IMR-90 (cell line): ENCODE measurements at regions not wholly inside any gene's neighbourhood (a gene's known extent, or its start where the extent isn't known, plus 50 kb on each side); places are given as distances from the start of the nearest gene placed in this dataset.

ENCODE experiments used
- ATAC-seq: fragments of 200-7000 bp; cut with Tn5 transposase; 2 replicates; pipeline ENCODE4 v1.9.1; 2020; ENCODE audit warnings: low read depth, mild to moderate bottlenecking, moderate library complexity
- BruUV-seq: library from RNA; stranded (reverse); fragments of 400-500 nt; replicated peaks from 2 replicates; lab custom pipeline; 2021; lab: Mats Ljungman, UMichigan
- CTCF ChIA-PET: fragments of 300-600 bp; formaldehyde crosslinking; extraction: SDS; loops from one replicate; lab custom pipeline; 2021; ENCODE audit warnings: antibody characterized with exemption; lab: Yijun Ruan, JAX
- POLR2A ChIA-PET: fragments of 300-600 bp; sonication (Branson Sonifier 250); formaldehyde crosslinking; loops from one replicate; lab custom pipeline; 2022; ENCODE audit warnings: antibody characterized with exemption; ENCODE audit not compliant: unreplicated experiment; lab: Charles Lee
- DNase-seq: peaks from one replicate; pipeline ENCODE4 v3.0.0; 2013
- H2AFZ ChIP-seq: replicated peaks from 2 replicates; pipeline ENCODE3; 2013; ENCODE audit warnings: low read length, mild to moderate bottlenecking; ENCODE audit not compliant: poor library complexity
- H2AK5ac ChIP-seq: 2 replicates; pipeline ENCODE4 v1.6.1; 2013; ENCODE audit warnings: low read depth, low read length, inconsistent platforms
- H2AK9ac ChIP-seq: replicated peaks from 2 replicates; pipeline ENCODE3; 2013; ENCODE audit warnings: mild to moderate bottlenecking, low read depth, low read length, moderate library complexity; ENCODE audit not compliant: poor library complexity
- H2BK120ac ChIP-seq: 2 replicates; pipeline ENCODE4 v1.6.1; 2013; ENCODE audit warnings: low read depth, low read length, inconsistent platforms
- H2BK15ac ChIP-seq: 3 replicates; pipeline ENCODE4 v1.6.1; 2013; ENCODE audit warnings: low read depth, low read length, inconsistent platforms
- H2BK20ac ChIP-seq: 2 replicates; pipeline ENCODE4 v1.6.1; 2013; ENCODE audit warnings: low read depth, mild to moderate bottlenecking, inconsistent platforms, low read length, moderate library complexity
- H2BK5ac ChIP-seq: 2 replicates; pipeline ENCODE4 v1.6.1; 2013; ENCODE audit warnings: mild to moderate bottlenecking, low read depth, low read length, inconsistent platforms; ENCODE audit not compliant: poor library complexity, severe bottlenecking
- H3K14ac ChIP-seq: replicated peaks from 2 replicates; pipeline ENCODE4 v1.6.1; 2013; ENCODE audit warnings: low read depth, low read length, inconsistent platforms
- H3K18ac ChIP-seq: 2 replicates; pipeline ENCODE4 v1.6.1; 2013; ENCODE audit warnings: low read depth, low read length, control low read depth
- H3K23ac ChIP-seq: 2 replicates; pipeline ENCODE4 v1.6.1; 2013; ENCODE audit warnings: low read depth, low read length, inconsistent platforms
- H3K27ac ChIP-seq: 2 replicates; pipeline ENCODE4 v1.5.1; 2013; ENCODE audit warnings: mild to moderate bottlenecking, control low read depth, low read length; ENCODE audit not compliant: insufficient read depth
- H3K27me3 ChIP-seq: 2 replicates; pipeline ENCODE4 v1.6.1; 2013; ENCODE audit warnings: low read length; ENCODE audit not compliant: control insufficient read depth, insufficient read depth
- H3K36me3 ChIP-seq: 2 replicates; pipeline ENCODE4 v1.6.1; 2013; ENCODE audit warnings: low read length, mixed read lengths; ENCODE audit not compliant: control insufficient read depth, insufficient read depth
- H3K4ac ChIP-seq: 2 replicates; pipeline ENCODE4 v1.6.1; 2013; ENCODE audit warnings: low read depth, low read length, inconsistent platforms
- H3K4me1 ChIP-seq: 2 replicates; pipeline ENCODE4 v1.6.1; 2013; ENCODE audit warnings: low read length, mixed read lengths; ENCODE audit not compliant: control insufficient read depth, insufficient read depth
- H3K4me2 ChIP-seq: 2 replicates; pipeline ENCODE4 v1.6.1; 2013; ENCODE audit warnings: low read depth, mild to moderate bottlenecking, control low read depth, low read length, moderate library complexity
- H3K4me3 ChIP-seq: 2 replicates; pipeline ENCODE4 v1.5.1; 2013; ENCODE audit warnings: low read depth, mild to moderate bottlenecking, control low read depth, low read length, moderate library complexity; ENCODE audit not compliant: insufficient read depth
- H3K56ac ChIP-seq: 2 replicates; pipeline ENCODE4 v1.6.1; 2013; ENCODE audit warnings: low read length, inconsistent platforms; ENCODE audit not compliant: insufficient read depth; ENCODE audit errors: extremely low read depth
- H3K79me1 ChIP-seq, 2 experiments: 2 replicates each; pipeline ENCODE4 v1.6.1; 2013; ENCODE audit warnings: low read length in 2 of 2, inconsistent platforms in 1 of 2, low read depth in 1 of 2
- H3K9ac ChIP-seq: 2 replicates; pipeline ENCODE4 v1.6.1; 2013; ENCODE audit warnings: low read depth, low read length, control low read depth
- H3K9me1 ChIP-seq: 2 replicates; pipeline ENCODE4 v1.6.1; 2013; ENCODE audit warnings: low read length, inconsistent platforms; ENCODE audit not compliant: insufficient read depth
- H3K9me3 ChIP-seq: 2 replicates; pipeline ENCODE4 v1.6.1; 2013; ENCODE audit warnings: low read length; ENCODE audit not compliant: control insufficient read depth, insufficient read depth
- H4K20me1 ChIP-seq: 2 replicates; pipeline ENCODE4 v1.6.1; 2013; ENCODE audit warnings: low read length, inconsistent platforms; ENCODE audit not compliant: insufficient read depth
- H4K5ac ChIP-seq: 2 replicates; pipeline ENCODE4 v1.6.1; 2013; ENCODE audit warnings: mild to moderate bottlenecking, low read depth, low read length, control low read depth
- H4K8ac ChIP-seq, 2 experiments: 2 replicates each; pipeline ENCODE4 v1.6.1; 2013; ENCODE audit warnings: low read depth in 2 of 2, low read length in 2 of 2, control low read depth in 1 of 2, inconsistent platforms in 1 of 2
- H4K91ac ChIP-seq: 2 replicates; pipeline ENCODE4 v1.6.1; 2013; ENCODE audit warnings: low read depth, low read length, inconsistent platforms; ENCODE audit not compliant: insufficient read depth
- BHLHE40 ChIP-seq: fragments of 150-350 bp; IDR thresholded peaks from 2 replicates; pipeline ENCODE4 v1.6.1; 2016; ENCODE audit warnings: mild to moderate bottlenecking, low read depth, low read length
- CEBPB ChIP-seq: IDR thresholded peaks from 2 replicates; pipeline ENCODE4 v1.6.1; 2012; ENCODE audit warnings: low read depth, low read length, improper control_type of control experiment
- CHD1 ChIP-seq: IDR thresholded peaks from 2 replicates; pipeline ENCODE4 v1.6.1; 2012; ENCODE audit warnings: low read depth, low read length, improper control_type of control experiment
- CTCF ChIP-seq: conservative IDR thresholded peaks from 2 replicates; pipeline ENCODE4 v1.5.1; 2012; ENCODE audit warnings: mild to moderate bottlenecking, low read depth, low read length, improper control_type of control experiment
- ELK1 ChIP-seq: fragments of 150-350 bp; IDR thresholded peaks from 2 replicates; pipeline ENCODE4 v1.6.1; 2016; ENCODE audit warnings: low read depth, mild to moderate bottlenecking, low read length, moderate library complexity, borderline replicate concordance
- FOS ChIP-seq: fragments of 150-350 bp; IDR thresholded peaks from 2 replicates; pipeline ENCODE4 v1.6.1; 2016; ENCODE audit warnings: low read depth, low read length
- MAFK ChIP-seq: IDR thresholded peaks from 2 replicates; pipeline ENCODE4 v1.6.1; 2012; ENCODE audit warnings: low read depth, low read length, improper control_type of control experiment
- MAZ ChIP-seq: IDR thresholded peaks from 2 replicates; pipeline ENCODE4 v1.6.1; 2012; ENCODE audit warnings: low read depth, mild to moderate bottlenecking, low read length, improper control_type of control experiment, moderate library complexity, borderline replicate concordance
- MXI1 ChIP-seq: IDR thresholded peaks from 2 replicates; pipeline ENCODE4 v1.6.1; 2012; ENCODE audit warnings: low read depth, mild to moderate bottlenecking, low read length, moderate library complexity, borderline replicate concordance
- NFE2L2 ChIP-seq: fragments of 150-350 bp; IDR thresholded peaks from 2 replicates; pipeline ENCODE4 v1.6.1; 2016; ENCODE audit warnings: low read depth, mild to moderate bottlenecking, low read length
- POLR2A ChIP-seq: IDR thresholded peaks from 2 replicates; pipeline ENCODE4 v1.6.1; 2012; ENCODE audit warnings: mild to moderate bottlenecking, low read depth, low read length
- RAD21 ChIP-seq: IDR thresholded peaks from 2 replicates; pipeline ENCODE4 v1.6.1; 2012; ENCODE audit warnings: low read length, improper control_type of control experiment
- RCOR1 ChIP-seq: IDR thresholded peaks from 2 replicates; pipeline ENCODE4 v1.6.1; 2012; ENCODE audit warnings: mild to moderate bottlenecking, low read length, improper control_type of control experiment; ENCODE audit not compliant: insufficient replicate concordance
- RFX5 ChIP-seq: IDR thresholded peaks from 2 replicates; pipeline ENCODE4 v1.8.0; 2012; ENCODE audit warnings: low read depth, mild to moderate bottlenecking, low read length, moderate library complexity
- SMC3 ChIP-seq: fragments of 150-350 bp; IDR thresholded peaks from 2 replicates; pipeline ENCODE4 v1.6.1; 2016; ENCODE audit warnings: low read depth, mild to moderate bottlenecking, antibody characterized with exemption, low read length, moderate library complexity
- USF2 ChIP-seq: fragments of 150-350 bp; IDR thresholded peaks from 2 replicates; pipeline ENCODE4 v1.6.1; 2017; ENCODE audit warnings: mild to moderate bottlenecking, antibody characterized with exemption, low read length, low read depth
- WGBS, 2 experiments: methylation state at CpG; one replicate each; pipeline versions ENCODE4 v1.1.5 to v1.1.7; 2013; ENCODE audit warnings: missing lambda C conversion rate in 2 of 2; ENCODE audit not compliant: insufficient read length in 1 of 2; ENCODE audit errors: extremely low coverage in 2 of 2; 5-methylcytosine and 5-hydroxymethylcytosine counted together
- dilution Hi-C: fragments of 300-500 bp; cut with HindIII; formaldehyde crosslinking; loops from one replicate; pipeline ENCODE4 v1.14.3; 2018; ENCODE audit warnings: low sequenced_read_pairs; ENCODE audit not compliant: unreplicated experiment
- in situ Hi-C: fragments of 300-500 bp; cut with MboI; formaldehyde crosslinking; loops from 3 replicates; pipeline ENCODE4 v1.14.3; 2019; ENCODE audit warnings: low sequenced_read_pairs, inconsistent platforms, mixed read lengths
- intact Hi-C: fragments of 100-400 bp; cut with micrococcal nuclease; formaldehyde crosslinking; loops from 2 replicates; pipeline ENCODE4 v1.10.0; 2022

- Histone ChIP-seq H3K9ac (no peak overlapping the region), H3K4me3 (no peak overlapping the region), H2AFZ (no peak overlapping the region), H2AK5ac (no peak overlapping the region), H3K4ac (no peak overlapping the region), H2AK9ac (no peak overlapping the region), H3K36me3 (no peaks in the 10 kb centered on the region), H3K9me1 (no peaks in the 10 kb centered on the region), H3K56ac (no peak overlapping the region), H2BK5ac (no peak overlapping the region), H4K8ac (no peak overlapping the region), H4K5ac (no peak overlapping the region), H3K4me1 (peaks cover 2% of the 10 kb centered on the region; the same call in 1 of the 2 replicates), H4K91ac (no peak overlapping the region), H3K4me2 (no peak overlapping the region), H2BK120ac (no peak overlapping the region), H3K14ac (no peak overlapping the region), H3K79me1 (no peaks in the 10 kb centered on the region), H3K18ac (no peak overlapping the region), H3K9me3 (no peaks in the 10 kb centered on the region), H2BK20ac (no peak overlapping the region), H3K27me3 (no peaks in the 10 kb centered on the region), H3K23ac (no peak overlapping the region), H2BK15ac (no peak overlapping the region), H3K27ac (no peak overlapping the region), H4K20me1 (no peaks in the 10 kb centered on the region)
- dilution Hi-C loops (no loop called here), in situ Hi-C loops (no loop called here), intact Hi-C loops (no loop called here)
- ATAC-seq (no peak), DNase-seq (peak; percentile 16)
- BruUV-seq, result no TSS peak
- TF ChIP-seq BHLHE40, result no peak
- TF ChIP-seq MAZ, result no peak
- TF ChIP-seq MAFK, result no peak
- TF ChIP-seq CEBPB, result no peak
- TF ChIP-seq ELK1, result no peak
- no peak for TF ChIP-seq USF2
- no peak for TF ChIP-seq MXI1
- no peak for TF ChIP-seq CHD1
- no peak for TF ChIP-seq CTCF
- no peak for TF ChIP-seq RFX5
- no peak for TF ChIP-seq NFE2L2
- TF ChIP-seq FOS, result no peak
- TF ChIP-seq RAD21, result no peak
- TF ChIP-seq RCOR1, result no peak
- no peak for TF ChIP-seq SMC3
- TF ChIP-seq POLR2A, result no peak
- WGBS, 2 experiments, result no CpG with 5 or more reads among the region's 2 CpGs
- ChIA-PET CTCF (no interaction called here), POLR2A (no interaction called here)
Observed at GRCh38 chr21:16797966-16798365, 714.9 kb upstream of the CXADR start.
